ENCODE measurements at regions not wholly inside any gene's neighbourhood (a gene's known extent, or its start where the extent isn't known, plus 50 kb on each side); places are given as distances from the start of the nearest gene placed in this dataset.

DNA sequence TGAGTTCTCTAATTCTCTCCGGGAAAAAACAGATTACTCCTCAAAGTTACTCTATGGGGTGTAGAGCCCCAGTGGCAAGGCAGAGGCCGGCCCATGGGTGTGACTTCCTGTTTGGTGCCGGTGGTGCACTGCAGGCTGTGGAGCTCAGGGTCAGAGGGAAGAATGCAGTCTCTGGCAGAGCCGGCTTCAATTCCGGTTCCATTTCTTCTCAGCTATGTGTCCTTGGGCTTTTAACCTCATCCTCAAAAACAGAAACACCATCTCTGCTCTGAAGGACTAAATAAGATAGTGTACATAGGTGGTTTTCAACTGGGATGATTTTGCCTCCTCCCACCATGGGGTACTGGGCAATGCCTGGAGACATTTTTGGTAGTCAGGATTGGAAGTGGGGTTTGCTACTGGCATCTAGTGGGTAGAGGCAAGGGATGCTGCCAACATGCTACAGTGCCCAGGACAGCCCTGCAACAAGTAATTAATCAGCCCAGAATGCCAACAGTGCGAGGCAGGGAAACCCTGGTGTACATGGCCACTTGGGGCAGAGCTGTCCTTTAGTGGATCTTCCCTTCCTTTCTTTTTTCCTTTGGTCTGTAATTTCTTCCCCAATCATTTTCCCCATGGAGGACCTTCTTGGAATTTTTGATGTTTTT is 81.2 kb downstream of the INSIG2 start:
- H3K27ac ChIP-seq, result peak overlapping the region; percentile 41; the same call in 1 of the 2 replicates
- CTCF ChIA-PET, result interaction anchor here (0.6 kb wide), 1 partner anchor 291 kb away, joined by 3 read pairs; no protein-coding TSS in a partner anchor
- POLR2A ChIA-PET (ENCODE audit: low non-redundant PET), result no interaction called here
- no peak for DNase-seq (ENCODE audit: low spot score)
- TF ChIP-seq, protein P1, sequence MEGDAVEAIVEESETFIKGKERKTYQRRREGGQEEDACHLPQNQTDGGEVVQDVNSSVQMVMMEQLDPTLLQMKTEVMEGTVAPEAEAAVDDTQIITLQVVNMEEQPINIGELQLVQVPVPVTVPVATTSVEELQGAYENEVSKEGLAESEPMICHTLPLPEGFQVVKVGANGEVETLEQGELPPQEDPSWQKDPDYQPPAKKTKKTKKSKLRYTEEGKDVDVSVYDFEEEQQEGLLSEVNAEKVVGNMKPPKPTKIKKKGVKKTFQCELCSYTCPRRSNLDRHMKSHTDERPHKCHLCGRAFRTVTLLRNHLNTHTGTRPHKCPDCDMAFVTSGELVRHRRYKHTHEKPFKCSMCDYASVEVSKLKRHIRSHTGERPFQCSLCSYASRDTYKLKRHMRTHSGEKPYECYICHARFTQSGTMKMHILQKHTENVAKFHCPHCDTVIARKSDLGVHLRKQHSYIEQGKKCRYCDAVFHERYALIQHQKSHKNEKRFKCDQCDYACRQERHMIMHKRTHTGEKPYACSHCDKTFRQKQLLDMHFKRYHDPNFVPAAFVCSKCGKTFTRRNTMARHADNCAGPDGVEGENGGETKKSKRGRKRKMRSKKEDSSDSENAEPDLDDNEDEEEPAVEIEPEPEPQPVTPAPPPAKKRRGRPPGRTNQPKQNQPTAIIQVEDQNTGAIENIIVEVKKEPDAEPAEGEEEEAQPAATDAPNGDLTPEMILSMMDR (conservative IDR thresholded peaks at IDR 0.05; ENCODE audit: low read depth), result no peak

DNA sequence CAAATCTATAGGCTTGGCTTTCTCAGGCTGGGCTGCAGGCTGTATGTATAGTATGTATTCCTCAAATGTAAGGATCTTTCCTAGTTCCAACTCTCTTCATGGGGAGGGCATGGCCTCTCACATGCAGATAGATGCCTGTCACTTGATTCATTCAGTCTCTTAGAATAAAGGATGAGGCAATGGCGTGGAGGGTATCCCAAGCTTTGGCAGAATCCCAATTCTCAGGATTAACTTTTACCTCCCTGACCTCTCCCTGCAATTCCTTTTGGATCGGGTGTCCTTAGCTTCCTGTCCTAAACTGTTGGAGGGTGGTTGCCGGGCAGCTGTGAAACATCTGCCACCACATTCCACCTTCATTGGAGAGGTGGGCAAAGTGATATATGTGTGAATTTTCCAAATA is 80.3 kb downstream of the INSIG2 start:
- CTCF ChIA-PET, result no interaction called here
- POLR2A ChIA-PET (ENCODE audit: low non-redundant PET), result no interaction called here
- H3K27ac ChIP-seq, result no peak overlapping the region
- peak; percentile 66 for DNase-seq (ENCODE audit: low spot score)
- TF ChIP-seq, protein P1 (conservative IDR thresholded peaks at IDR 0.05; ENCODE audit: low read depth), result no peak

DNA sequence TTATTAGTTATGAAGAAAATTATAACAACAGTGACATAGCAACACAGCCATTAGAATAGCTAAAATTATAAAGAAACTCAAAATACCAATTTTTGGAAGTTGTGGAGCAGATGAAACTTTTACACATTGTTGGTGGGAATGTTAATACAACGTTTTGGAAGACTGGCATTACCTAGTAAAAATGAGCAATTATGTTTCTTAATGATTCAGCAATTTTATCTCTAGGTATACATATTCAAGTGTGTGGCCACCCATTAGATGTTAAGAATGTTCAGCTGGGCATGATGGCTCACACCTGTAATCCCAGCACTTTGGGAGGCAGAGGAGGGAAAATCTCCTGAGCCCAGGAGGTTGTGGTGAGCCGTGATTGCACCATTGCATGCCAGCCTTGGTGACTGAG is 78.8 kb downstream of the INSIG2 start:
- TF ChIP-seq, protein P1 (conservative IDR thresholded peaks at IDR 0.05; ENCODE audit: low read depth), result no peak
- ChIA-PET CTCF (interaction anchor here (0.5 to 0.7 kb wide), 2 partner anchors 11 to 94 kb away, joined by 3 to 5 read pairs; no protein-coding TSS in a partner anchor), POLR2A (ENCODE audit: low non-redundant PET) (no interaction called here)
- no peak overlapping the region for H3K27ac ChIP-seq
- no peak for DNase-seq (ENCODE audit: low spot score)

DNA sequence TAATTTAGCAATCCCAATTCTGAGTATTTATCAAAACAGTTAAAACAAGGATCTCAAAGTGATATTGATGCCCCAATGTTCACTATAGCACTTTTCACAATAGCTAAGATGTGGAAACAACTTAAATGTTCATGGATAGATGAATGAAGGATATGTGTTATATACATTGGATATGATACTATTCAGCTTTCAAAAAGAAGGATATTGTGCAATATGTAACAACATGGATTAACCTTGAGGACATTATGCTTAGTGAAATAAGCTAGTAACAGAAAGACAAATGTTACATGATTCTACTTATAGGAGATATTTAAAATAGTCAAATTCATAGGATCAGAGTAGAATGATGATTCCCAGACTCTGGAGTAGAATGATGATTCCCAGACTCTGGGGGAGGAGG is 78.0 kb downstream of the INSIG2 start:
- DNase-seq (ENCODE audit: low spot score), result no peak
- ChIA-PET POLR2A (ENCODE audit: low non-redundant PET) (no interaction called here), CTCF (no interaction called here)
- TF ChIP-seq, protein P1 (conservative IDR thresholded peaks at IDR 0.05; ENCODE audit: low read depth), result no peak
- no peak overlapping the region for H3K27ac ChIP-seq

DNA sequence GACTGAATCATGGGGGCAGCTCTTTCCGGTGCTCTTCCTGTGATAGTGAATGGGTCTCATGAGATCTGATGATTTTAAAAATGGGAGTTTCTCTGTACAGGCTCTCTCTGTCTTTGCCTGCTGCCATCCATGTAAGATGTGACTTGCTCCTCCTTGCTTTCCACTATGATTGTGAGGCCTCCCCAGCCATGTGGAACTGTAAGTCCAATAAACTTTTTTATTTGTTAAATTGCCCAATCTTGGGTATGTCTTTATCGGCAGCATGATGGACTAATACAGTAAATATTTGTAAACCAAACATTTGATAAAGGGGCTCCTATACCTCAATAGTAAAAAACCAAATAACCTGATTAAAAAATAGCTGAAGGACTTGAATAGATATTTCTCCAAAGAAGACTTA is 77.3 kb downstream of the INSIG2 start:
- POLR2A ChIA-PET (ENCODE audit: low non-redundant PET), result no interaction called here
- CTCF ChIA-PET, result no interaction called here
- H3K27ac ChIP-seq, result no peak overlapping the region
- no peak for DNase-seq (ENCODE audit: low spot score)
- TF ChIP-seq, protein P1 (conservative IDR thresholded peaks at IDR 0.05; ENCODE audit: low read depth), result no peak

Measured in RWPE1 (cell line).